GM04504 (cell line): ENCODE measurements at regions not wholly inside any gene's neighbourhood (a gene's known extent, or its start where the extent isn't known, plus 50 kb on each side); places are given as distances from the start of the nearest gene placed in this dataset.

Source experiments
- DNase-seq: peaks from one replicate; pipeline ENCODE4 v3.0.0-alpha.2; 2012; ENCODE audit warnings: low read depth

DNA sequence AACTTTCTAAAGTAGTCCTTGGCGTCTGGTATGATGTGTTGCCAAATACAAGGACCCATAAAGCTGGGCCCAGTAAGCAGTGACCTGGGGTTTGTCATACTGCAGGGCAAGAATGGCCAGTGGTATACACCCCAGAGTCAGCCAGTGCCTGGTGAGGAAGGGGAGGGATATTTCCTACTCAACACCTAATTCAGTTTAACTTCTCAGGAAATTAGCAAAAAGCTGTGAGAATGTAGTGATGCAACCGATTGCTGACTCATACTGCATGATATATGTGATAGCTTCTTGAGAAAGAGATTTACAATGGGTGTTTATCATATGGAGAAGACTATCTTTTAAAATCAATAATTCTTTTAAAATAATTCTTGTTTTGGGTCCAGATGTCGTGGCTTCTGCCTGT lies 889.3 kb upstream of the CELF2 start:
- DNase-seq = no peak

DNA sequence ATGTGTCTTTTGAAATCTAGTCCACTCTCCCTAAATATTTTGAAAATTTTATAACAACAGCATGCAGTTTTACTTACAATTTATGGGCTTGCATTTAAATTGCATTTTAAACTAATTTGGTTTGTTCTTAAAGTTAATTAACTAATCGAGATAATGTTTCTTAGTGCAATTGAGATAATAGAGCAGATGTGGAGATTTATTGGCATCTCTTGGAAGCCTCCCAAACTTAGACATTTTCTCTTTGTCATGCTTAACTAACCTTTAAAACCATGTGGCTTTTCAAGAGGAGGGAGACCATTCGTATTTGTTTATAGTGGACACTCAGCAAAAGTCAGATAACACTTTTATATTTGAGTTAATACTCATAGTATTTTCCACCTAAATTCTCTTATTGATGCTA lies 887.0 kb upstream of the CELF2 start:
- DNase-seq = no peak

GRCh38 chr10:10132009-10132408 lies 885.7 kb upstream of the CELF2 start:
- DNase-seq = no peak

DNA sequence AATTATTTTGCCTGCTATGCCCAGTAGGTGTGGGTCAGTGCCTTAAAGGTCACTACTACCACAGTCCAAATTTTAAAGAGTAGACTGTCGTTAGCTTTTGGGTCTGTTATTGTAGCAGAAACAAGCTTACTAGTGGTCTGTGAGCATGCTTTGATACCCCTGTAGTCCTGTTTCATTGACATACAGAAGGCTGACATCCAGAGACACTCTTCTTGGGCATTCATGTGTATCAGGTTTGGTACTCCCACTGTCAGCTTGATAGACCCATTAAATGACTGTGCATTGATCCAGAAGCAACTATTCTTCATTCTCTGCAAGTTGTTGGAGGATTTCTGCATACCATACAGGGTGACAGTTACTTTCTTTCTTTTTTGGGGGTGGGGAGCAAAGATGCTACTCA lies 884.4 kb upstream of the CELF2 start:
- no peak for DNase-seq

DNA sequence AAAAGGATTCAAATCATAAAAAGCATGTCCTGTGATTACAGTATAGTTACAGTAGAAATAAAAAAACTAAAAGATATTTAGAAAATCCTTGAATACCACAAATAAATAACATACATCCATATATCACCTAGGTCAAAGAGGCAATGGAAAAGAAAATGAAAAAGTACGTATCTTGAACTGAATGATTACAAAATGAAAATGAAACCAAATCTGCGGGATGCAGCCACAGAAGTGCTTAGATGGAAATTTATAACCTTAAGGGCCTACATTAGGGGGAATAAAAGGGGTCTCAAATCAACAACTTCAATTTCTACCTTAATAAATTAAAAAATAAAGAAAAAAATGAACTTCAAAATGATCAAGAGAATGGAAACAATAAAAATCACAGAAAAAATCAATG lies 879.0 kb upstream of the CELF2 start:
- no peak for DNase-seq

- DNase-seq = no peak
These were observed 875.8 kb upstream of the CELF2 start for GRCh38 chr10:10141782-10142382.

DNA sequence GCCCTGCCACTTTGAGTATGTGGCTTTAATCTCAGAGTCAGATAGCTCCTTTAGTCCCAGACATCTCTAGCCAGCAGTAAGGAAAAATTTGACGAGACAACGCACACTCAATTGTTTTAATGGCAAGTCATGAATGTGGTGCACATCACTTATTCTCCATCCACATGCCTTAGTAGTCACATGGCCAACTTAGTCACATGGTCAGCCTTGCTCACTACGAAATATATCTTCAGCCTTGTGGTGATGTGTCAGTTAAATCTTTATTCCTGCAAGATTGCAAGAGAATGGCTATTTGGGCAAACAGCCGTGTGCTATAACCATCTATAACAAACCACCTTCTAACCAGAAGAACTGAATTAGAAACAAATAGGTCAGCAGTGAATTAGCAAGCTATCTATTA lies 871.1 kb upstream of the CELF2 start:
- no peak for DNase-seq

DNA sequence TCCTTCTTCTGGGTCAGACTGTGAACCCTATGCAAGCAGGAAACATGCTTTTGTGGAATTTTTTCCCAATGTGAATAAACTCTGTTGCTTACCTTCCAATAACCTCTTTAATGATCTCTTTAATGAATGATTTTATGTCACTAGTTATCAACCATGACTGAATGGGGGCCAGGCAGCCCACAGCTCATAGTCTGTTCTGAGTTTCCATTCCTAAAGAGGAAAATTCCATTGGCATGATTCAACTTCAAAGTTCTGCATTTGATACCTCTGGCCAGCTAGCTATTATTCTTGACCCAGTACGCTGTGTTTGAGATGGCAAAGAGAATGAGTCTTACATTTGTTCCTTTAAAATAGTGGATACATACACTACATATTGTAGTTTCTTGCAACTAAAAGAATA lies 867.8 kb upstream of the CELF2 start:
- no peak for DNase-seq

DNA sequence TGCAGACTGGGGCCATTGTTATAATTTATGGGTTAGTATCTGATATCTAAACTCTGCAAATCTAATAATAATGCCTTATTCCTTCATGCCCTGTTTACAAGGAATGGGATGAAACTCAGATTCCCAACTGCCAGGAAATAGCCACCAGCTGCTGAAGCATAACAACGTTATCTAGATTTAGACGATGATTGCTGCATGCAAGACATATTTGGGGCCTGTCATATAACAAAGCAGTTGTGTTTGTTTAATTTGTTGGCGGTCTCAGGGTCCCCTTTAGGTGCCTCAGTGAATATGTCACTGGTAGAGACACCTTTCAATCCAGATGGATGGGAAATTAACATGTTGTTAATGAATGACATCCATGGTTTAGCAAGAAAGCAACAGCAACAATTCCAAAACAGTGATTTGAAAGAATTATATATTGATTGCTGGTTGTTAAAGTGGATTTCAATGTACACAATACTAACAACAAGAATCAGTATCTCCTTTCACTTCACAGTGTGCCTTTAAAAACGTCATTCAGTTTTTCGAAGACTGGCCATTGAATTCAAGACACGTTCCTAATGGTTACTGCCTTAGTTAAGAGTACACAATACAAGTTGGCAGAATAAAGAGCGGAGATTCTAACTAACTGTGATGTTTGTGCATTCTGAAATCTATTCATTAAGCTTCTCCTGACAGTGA lies 860.6 kb upstream of the CELF2 start:
- DNase-seq = no peak

- no peak for DNase-seq
These were observed 856.8 kb upstream of the CELF2 start for GRCh38 chr10:10160821-10161312.

GRCh38 chr10:10164848-10165247 lies 852.8 kb upstream of the CELF2 start:
- no peak for DNase-seq

DNA sequence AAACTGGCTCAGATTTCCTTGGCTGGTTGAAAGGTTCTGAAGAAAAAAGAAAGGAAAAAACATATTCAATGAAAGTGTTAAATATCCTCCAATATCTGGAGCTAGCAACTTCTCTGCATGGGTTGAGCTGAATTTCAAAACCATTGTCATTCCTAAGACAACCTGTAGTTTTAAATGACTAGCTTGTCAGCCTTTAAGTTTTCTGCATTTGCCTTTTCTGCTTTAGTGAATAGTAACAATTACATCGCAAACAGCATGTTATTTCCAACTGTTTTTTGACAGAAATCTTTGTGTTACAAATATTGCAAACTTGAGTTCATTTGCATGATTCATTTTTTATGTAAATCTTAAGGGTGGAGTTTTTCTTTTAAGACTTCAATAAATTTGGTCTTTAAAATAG lies 852.3 kb upstream of the CELF2 start:
- DNase-seq = no peak

DNA sequence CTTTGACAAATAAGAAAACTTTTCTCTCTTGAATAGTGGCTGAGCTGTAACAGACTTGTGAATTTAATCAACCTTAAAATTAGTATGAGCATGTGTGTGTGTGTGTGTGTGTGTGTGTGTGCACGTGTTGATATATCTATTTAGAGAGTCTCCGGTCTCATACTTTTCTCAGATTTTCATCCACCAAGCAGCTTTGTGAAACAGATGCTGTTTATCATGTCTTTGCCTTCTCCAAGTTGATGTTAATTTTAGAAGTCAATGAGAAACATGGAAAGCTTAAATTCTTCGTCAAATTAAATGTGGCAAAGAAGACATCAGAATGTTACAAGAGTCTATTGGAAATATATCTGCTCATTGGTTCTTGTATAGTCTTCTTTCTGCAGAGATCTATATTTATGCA lies 839.2 kb upstream of the CELF2 start:
- DNase-seq = no peak

DNA sequence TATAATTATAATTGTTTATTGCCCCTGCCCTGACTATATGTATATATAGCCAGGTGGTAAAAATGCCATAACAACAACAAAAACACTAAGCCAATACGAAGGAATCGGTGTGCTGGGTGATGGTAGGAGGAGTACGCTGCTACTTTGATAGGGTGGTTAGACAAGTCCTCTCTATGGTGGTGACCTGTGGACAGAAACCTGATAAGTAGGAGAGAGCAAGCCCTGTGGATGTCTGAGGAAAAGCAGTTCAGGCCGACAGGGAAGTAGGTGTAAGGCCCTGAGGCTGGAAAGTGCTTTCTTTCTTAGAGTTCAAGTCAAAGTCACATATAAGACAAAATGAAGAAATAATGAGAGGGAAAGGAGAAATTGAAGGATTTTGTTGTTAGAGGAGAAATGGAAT lies 823.8 kb upstream of the CELF2 start:
- DNase-seq = no peak

GRCh38 chr10:10196701-10197100 lies 821.0 kb upstream of the CELF2 start:
- no peak for DNase-seq

DNA sequence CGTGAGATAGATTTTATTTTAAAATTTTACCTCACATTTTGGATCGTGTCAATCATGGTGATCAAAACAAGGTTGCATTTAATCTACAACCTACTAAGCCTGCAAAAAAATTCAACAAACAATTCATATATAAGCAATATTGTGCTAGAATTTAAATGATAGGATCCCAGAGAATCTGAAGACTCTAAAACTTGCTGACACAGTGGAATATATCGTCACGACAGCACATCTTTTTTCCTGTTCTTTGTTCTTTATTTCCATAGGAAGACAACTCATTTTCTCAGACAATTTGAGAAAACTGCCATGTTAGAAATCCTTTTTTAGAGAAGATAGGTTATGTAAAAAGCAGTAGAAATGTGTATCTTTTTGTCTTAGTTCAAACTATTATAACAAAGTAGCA lies 820.2 kb upstream of the CELF2 start:
- no peak for DNase-seq

DNA sequence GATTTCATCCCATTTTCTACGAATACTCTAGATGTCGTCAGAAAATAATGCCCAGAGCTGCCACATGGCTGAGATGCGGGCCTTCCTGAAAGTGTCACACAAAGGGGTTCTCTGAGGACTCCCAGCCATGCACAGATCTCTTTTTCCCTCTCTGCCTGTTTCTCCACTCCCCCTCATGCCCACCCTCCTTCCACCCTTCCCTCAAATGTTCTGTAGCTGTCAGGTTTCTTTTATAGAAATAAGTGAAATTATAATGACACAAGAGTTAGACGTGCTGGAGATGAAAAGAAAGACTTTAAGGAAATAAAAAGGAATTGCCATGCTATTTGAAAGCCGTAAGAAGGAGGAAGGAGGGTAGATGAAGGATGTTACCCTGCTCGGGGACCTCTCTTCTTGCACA lies 819.3 kb upstream of the CELF2 start:
- no peak for DNase-seq

DNA sequence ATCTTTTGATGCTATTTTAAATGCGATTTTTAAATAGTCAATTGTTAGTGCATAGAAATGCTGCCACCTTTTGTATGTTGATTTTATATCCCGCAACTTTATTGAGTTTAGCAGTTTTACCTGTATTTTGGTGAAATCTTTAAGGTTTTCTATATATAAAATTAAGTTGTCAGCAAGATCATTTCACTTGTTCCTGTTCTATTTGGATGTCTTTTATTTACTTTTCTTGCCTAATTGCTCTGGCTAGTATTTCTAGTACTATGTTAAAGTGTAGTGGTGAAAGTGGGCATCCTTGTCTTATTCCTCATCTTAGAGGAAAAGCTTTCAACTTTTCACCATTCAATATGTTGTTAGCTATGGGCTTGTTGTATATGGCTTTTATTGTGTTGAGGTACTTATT lies 813.3 kb upstream of the CELF2 start:
- no peak for DNase-seq

DNA sequence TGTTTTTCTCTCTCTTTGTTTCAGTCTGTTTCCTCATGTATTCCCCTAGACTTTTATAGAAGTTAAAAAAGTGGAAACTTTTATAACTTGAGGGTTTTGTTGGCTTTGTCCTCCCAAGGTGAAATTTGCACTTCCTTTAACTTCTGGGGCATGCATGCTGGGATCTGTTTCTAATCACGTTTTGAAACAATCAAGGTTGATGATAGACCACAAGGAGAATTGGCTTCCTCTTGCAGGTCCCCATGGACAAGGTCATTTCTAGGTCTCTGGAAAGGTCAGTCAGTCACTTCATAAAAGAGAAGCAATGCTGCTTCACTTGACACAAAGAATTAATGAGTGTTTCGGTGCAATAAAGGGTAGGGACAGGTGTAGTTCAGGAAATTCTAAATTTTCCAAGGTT lies 811.8 kb upstream of the CELF2 start:
- DNase-seq = no peak

DNA sequence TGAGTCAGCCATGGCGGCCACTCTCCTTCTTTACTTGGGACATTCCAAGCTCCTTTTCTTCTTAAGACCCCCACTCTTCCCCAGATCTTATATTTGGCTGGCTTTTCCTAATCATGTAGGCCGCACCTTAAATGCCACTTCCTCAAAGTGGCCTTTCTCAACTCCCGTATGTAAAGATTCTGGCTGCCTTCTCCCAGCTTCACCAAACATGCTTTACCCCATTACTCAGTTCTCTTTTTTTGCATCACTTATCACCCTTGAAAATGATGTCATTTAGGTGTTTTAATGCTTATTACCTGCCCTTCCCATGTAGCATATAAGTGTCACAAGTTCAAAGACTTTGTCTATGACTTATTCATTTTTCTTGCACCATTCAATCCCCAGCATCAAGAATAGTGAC lies 810.1 kb upstream of the CELF2 start:
- no peak for DNase-seq

GRCh38 chr10:10208196-10208595 lies 809.5 kb upstream of the CELF2 start:
- DNase-seq = no peak

DNA sequence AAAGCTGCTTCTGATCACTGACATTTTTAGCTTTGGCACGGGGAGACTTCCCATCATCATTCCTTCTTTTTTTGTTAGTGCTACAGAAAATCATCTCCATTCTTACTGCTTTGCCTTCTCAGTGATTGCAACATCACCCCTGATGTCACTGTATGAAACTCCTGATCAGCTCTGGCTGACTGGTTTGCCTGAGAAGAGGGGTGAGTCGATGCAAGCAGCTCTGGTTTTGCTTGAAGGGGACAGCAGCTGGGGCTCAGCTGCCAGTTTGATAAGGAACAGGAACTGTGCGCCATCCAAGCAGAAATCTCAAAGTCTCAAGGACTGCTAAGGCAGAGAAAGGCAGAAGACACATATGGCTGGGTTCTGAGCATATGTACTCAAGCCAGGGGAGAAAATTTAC lies 808.5 kb upstream of the CELF2 start:
- no peak for DNase-seq

DNA sequence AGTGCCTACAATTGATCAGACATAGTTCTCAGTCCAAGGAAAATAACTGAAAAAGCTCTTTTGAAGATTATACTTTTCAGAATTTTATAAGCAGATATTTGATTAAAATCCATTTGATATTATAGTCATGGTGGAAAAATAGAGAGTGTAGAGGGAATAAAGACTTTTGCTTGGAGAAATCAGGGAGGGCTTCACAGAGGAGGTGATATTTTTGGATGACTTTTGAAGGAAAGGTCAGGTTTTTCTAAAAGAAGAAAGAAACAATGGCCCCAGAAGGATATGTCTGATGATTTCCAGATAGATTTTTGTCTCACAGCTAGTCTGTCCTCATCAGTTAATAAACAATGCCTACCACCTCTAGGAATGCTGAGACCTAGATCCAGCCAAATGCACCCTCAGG lies 806.3 kb upstream of the CELF2 start:
- no peak for DNase-seq

DNA sequence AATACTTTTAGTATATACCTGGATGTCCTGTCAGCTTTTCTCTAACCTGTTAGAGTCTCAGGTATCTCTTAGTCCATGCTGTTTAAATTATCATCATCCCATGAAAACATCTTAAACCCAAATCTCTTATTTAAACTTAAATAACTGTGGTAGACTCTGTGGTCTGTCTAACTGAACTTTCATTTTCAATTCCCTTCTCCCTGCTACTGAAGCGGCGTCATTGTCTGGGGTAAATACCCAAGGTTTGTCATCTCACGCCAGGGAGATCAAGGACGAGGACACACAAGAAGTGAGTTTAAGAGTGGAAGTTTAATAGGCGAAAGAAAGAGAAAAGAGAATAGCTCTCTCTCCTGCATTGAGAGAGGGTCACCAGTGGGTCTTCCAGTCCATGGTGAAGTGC lies 804.4 kb upstream of the CELF2 start:
- no peak for DNase-seq
